Stomach (tissue), 4 donors: ENCODE measurements at regions not wholly inside any gene's neighbourhood (a gene's known extent, or its start where the extent isn't known, plus 50 kb on each side); places are given as distances from the start of the nearest gene placed in this dataset.

Experiments
- CTCF ChIP-seq, 7 experiments: fragments of 450-650 bp in 4 of 7; fragments of 200-600 bp in 3 of 7; sonication (generic) in 3 of 7; IDR thresholded peaks; one replicate each; pipeline ENCODE4 v1.5.1; 2016 to 2019; ENCODE audit warnings: antibody characterized with exemption in 7 of 7, control low read depth in 2 of 7, mild to moderate bottlenecking in 1 of 7
- EP300 ChIP-seq: sonication (generic); formaldehyde crosslinking; IDR thresholded peaks from one replicate; pipeline ENCODE4 v1.6.1; 2017; ENCODE audit warnings: antibody characterized with exemption

GRCh38 chr13:79861731-79862130 is 380.8 kb downstream of the NDFIP2 start:
- TF ChIP-seq EP300 (no peak), CTCF (IDR thresholded peaks at IDR 0.05) (no peak)
